Daoy (cell line): ENCODE measurements at regions not wholly inside any gene's neighbourhood (a gene's known extent, or its start where the extent isn't known, plus 50 kb on each side); places are given as distances from the start of the nearest gene placed in this dataset.

ENCODE experiments used
- DNase-seq: peaks from one replicate; pipeline ENCODE4 v3.0.0-alpha.2; 2015; ENCODE audit warnings: low read depth

GRCh38 chr10:4345877-4346646, 479.9 kb upstream of the AKR1E2 start:
- no peak for DNase-seq

- DNase-seq: peak; percentile 90
These were observed 481.5 kb upstream of the AKR1E2 start for GRCh38 chr10:4344492-4344994.

GRCh38 chr10:4343873-4344272, 482.1 kb upstream of the AKR1E2 start:
- DNase-seq: no peak

- no peak for DNase-seq
These were observed 482.9 kb upstream of the AKR1E2 start for GRCh38 chr10:4343091-4343490.

GRCh38 chr10:4338768-4339167, 487.2 kb upstream of the AKR1E2 start:
- DNase-seq: no peak

- DNase-seq: no peak
These were observed 488.4 kb upstream of the AKR1E2 start for GRCh38 chr10:4337563-4337962.

GRCh38 chr10:4334871-4335270, 491.1 kb upstream of the AKR1E2 start:
- no peak for DNase-seq

- DNase-seq: no peak
These were observed 492.0 kb upstream of the AKR1E2 start for GRCh38 chr10:4334015-4334414.

- no peak for DNase-seq
These were observed 492.5 kb upstream of the AKR1E2 start for GRCh38 chr10:4333459-4333894.

- DNase-seq: no peak
These were observed 493.1 kb upstream of the AKR1E2 start for GRCh38 chr10:4332764-4333458.

- DNase-seq: peak; percentile 38
These were observed 494.9 kb upstream of the AKR1E2 start for GRCh38 chr10:4331150-4331549.

GRCh38 chr10:4330636-4331035, 495.4 kb upstream of the AKR1E2 start:
- no peak for DNase-seq

GRCh38 chr10:4329225-4329624, 496.8 kb upstream of the AKR1E2 start:
- DNase-seq: no peak

- no peak for DNase-seq
These were observed 499.4 kb upstream of the AKR1E2 start for GRCh38 chr10:4326647-4327046.

- no peak for DNase-seq
These were observed 506.1 kb upstream of the AKR1E2 start for GRCh38 chr10:4319870-4320367.

GRCh38 chr10:4316161-4316810, 509.7 kb upstream of the AKR1E2 start:
- DNase-seq: peak; percentile 95

GRCh38 chr10:4315551-4315950, 510.5 kb upstream of the AKR1E2 start:
- DNase-seq: peak; percentile 47

GRCh38 chr10:4313051-4313450, 513.0 kb upstream of the AKR1E2 start:
- DNase-seq: no peak

- no peak for DNase-seq
These were observed 513.8 kb upstream of the AKR1E2 start for GRCh38 chr10:4312051-4312835.

- DNase-seq: no peak
These were observed 515.8 kb upstream of the AKR1E2 start for GRCh38 chr10:4310172-4310571.

- no peak for DNase-seq
These were observed 518.1 kb upstream of the AKR1E2 start for GRCh38 chr10:4307910-4308309.

- no peak for DNase-seq
These were observed 519.1 kb upstream of the AKR1E2 start for GRCh38 chr10:4306871-4307270.
